NCI-H82 (cell line): ENCODE measurements at regions not wholly inside any gene's neighbourhood (a gene's known extent, or its start where the extent isn't known, plus 50 kb on each side); places are given as distances from the start of the nearest gene placed in this dataset.
A peak's percentile ranks its signal among the peaks of the same experiment; 100 is the strongest.

ENCODE experiments used
- DNase-seq: peaks from one replicate; lab custom pipeline; 2025; lab: John Stamatoyannopoulos, UW

DNA sequence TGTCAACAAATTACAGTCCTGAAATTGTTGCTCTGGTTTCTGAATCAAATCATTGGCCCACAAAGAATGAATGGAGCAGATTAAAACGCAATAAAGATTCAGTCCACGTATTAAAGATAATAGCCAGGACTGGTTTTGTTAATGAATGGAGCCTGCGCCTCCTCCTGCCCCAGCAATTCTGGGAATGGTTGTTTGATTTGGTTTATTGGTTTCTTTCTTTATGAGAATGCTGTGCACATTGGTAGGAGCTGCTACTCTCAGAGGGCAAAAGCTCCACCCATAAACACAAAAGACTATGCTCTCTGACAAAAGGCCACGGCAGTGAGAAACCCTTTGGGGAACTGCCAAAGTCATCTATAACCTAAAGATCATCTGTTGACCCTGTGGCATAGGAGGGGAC lies 261.1 kb downstream of the ABHD5 start:
- DNase-seq = no peak

GRCh38 chr3:43953380-43953779 lies 262.6 kb downstream of the ABHD5 start:
- no peak for DNase-seq

DNA sequence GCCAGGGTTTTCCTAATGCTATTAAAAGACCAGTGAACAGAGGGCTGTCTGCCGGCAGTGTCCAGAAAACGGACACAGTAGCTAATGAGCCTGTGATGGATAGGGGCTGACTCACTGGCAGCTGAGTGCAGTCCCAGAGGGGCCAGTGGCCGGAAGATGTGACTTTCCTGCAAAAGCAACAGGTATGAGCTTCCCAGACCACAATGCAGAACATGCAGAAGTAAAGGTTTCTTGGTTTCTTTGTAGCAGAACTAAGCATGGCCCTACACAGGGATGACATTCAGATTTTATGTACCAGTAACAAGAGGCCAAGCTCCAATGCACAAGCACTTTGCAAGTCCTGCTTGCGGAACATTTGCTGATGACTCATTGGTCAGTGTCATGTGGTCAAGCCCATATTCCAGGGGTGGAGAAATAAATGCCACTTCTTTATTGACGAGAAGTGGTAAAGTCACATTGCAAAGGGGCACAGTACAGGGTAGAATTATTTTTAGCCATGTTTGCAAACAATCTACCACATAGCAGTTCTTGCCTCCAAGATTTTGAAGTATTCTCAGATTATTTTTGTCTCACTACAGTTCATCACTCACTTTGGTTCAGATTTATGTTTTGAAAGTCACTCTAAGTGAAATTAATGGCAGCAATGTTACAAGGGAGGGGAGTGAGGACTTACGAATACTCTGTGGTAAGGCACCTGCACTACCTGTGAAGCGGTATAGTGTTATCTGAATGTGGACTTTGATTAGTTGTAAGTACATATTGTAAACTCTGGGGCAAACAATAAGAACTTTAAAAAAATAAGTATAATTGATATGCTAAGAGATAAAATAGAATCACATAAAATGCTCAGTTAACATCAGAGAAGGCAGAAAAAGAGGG lies 263.3 kb downstream of the ABHD5 start:
- DNase-seq = no peak

- no peak for DNase-seq
Measured at GRCh38 chr3:43956945-43957344, 266.2 kb downstream of the ABHD5 start.

GRCh38 chr3:43957553-43957952 lies 266.8 kb downstream of the ABHD5 start:
- no peak for DNase-seq

DNA sequence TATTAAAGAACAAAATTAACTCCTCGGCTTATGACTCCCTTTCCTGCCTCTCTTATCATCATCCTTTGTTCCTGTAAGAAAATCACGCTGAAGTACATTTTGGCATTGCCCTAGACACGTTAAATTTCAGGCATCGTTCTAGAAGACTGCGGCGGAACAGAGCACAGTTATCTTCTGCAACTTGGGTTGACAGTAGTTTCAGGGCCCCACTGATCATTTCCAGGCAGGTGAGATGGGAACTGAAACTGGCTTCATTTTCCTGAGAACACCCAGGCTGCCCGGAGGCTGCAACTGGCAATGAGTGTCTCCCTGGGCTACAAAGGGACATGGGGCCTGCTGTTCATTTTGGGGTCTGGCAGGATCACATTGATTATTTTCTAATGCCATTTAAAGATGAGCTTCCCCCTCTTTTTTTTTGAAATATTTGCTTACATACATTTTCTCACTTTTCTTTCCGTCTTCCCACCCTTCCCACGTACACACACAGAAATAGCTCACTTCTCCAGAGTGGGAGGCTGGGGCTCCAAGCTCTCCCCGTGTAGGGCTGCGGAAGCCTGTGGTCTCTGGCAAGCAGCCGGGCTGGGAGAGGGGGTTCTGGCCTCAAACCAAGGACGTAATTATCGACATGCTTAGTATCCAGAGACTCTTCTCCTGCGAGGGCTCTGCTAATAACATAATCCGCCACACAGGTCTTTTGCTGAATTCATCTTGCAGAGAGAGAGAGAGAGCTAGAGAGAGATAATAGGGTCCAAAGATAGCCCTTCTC lies 267.4 kb downstream of the ABHD5 start:
- peak; percentile 78 for DNase-seq

DNA sequence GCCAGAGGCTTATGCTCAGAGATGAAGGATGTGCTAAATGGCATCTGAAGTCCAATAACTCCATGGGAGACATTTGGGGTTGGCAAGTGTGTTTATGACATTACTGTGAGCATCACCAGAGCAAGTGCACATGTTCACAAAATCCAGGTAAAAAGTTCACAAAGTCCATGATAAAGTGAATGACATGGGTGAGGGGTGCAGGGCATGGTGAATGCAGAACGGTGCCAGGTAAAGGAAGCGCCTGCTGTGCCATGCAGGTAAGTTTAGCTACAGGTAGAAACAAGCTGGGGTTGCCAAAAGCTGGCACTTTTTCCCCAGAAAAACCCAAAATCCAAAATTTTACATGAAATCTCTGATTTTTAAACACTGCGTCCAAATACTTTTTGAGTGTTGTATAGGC lies 268.2 kb downstream of the ABHD5 start:
- no peak for DNase-seq

DNA sequence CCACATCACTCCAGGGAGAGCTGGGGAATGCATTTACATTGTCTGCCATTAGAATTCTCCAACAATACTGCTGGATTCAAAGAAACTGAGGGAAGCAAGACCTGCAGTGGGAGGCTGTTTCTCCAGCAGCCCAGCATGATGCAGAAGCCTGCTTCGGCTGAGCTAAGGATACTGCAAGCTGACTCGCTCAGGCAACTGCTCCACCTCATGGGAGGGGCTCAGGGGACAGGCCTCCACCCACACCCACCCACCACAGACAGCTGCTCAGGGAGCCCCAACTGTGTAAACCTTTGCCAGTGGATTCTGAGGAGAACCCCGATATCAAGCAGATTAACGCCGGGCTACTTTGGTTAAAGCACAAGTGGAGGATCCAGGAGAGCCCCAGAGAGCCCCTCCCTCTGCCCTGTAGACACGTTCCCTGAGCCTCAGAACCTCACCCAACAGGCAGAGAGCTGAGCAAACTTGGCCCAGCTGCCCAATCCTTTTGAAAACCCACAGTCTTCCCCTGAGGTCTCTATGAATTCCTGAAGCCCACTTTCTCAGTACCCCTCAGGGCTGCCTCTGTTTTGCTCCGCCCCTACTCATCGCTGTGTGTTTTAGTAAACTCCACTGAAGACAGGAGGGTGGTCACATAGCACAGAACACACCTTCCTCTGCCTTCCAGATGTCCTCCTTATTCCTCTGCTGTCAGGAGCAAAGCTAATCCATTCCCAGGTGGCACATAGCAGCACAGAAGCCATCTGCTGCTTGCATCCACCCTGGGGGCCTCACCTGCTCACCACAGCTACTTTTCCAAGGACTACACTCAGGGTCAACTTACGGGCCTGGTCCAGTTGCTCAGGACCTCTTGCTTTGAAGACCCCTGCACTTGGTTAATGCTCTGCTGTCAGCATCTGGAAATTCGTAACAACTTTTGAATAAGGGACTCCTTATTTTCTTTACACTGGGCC lies 269.0 kb downstream of the ABHD5 start:
- peak; percentile 87 for DNase-seq

- peak; percentile 95 for DNase-seq
Measured at GRCh38 chr3:43960448-43960840, 269.7 kb downstream of the ABHD5 start.

- no peak for DNase-seq
Measured at GRCh38 chr3:43962043-43962442, 271.3 kb downstream of the ABHD5 start.

GRCh38 chr3:43963208-43963607 lies 272.5 kb downstream of the ABHD5 start:
- no peak for DNase-seq

DNA sequence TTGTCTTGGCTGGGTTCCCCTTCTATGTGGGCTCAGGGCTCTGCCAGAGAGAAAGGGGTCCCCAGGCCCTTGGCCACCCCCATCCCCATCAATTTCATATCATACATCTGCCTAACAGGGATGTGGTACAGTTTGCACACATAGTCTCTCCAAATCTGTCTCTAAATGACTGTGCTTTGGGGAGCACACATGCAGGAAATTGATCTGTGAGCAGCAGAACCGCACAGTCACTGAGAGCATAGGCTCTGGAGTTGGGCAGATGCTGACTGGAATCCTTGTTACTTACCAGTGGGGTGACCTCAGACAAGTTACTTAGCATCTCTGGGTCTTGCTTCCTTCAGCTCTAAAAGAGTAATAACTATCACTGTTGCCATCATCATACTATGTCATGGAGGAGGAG lies 273.9 kb downstream of the ABHD5 start:
- no peak for DNase-seq

DNA sequence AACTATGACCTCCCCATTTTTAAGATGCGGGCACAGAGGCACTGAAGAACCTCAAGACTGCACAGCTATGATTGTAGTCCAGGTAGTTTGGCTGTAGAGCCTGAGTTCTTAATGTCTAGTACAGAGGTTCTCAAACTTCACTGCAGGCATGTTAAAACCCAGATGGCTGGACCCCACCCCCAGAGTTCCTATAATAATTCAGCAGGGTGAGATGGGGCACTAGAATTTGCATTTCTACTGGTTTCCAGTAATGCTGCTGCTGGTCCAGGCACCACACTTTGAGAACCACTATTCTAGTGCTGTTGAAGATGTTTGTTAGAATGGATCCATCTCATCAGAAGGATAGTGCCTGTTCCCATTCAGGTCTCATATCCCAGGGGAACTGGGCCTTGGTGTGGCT lies 274.9 kb downstream of the ABHD5 start:
- DNase-seq = no peak

DNA sequence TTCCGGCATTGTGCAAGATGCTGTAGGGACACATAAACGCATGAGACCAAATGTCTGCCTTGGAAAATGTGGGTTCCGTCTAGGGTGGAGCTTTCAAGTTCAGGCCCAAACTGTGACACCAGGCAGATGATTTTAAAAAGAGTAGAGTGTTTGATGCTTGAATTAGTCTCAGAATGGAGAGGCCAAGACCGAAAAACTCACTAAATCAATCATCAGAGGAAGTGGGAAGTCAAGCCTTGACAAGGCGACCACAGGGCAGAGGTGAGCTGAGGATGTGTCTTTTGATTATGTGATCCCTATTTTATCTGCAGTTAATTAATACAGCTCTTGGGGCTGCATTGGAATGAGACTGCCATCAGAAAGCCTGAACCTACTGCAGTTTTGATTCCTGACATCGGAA lies 275.4 kb downstream of the ABHD5 start:
- no peak for DNase-seq

GRCh38 chr3:43966530-43966929 lies 275.2 kb upstream of the TOPAZ1 start:
- DNase-seq = no peak

GRCh38 chr3:43968465-43968864 lies 273.2 kb upstream of the TOPAZ1 start:
- no peak for DNase-seq

DNA sequence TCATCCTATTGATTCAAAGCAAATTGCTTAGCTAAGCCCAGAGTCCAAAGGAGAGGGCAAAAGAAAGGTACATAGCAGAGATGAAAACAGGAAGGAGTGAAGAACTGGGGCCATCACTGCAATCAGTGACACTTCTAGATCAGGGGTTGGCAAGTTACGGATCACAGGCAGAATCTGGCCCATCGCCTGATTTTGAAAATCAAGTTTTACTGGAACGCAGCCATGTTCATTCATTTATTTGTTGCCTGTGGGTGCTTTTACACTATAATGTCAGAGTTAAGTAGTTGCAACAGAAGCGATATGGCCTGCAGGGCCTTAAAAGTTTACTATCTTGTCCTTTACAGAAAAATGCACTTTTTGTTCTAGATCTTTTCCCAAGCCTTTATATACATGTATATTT lies 271.7 kb upstream of the TOPAZ1 start:
- no peak for DNase-seq

- DNase-seq = no peak
Measured at GRCh38 chr3:43970351-43970750, 271.3 kb upstream of the TOPAZ1 start.

GRCh38 chr3:43970920-43971319 lies 270.8 kb upstream of the TOPAZ1 start:
- no peak for DNase-seq

GRCh38 chr3:43971486-43971885 lies 270.2 kb upstream of the TOPAZ1 start:
- no peak for DNase-seq

- DNase-seq = no peak
Measured at GRCh38 chr3:43978708-43979107, 263.0 kb upstream of the TOPAZ1 start.

- no peak for DNase-seq
Measured at GRCh38 chr3:43979645-43980044, 262.0 kb upstream of the TOPAZ1 start.
